ENCODE measurements at regions not wholly inside any gene's neighbourhood (a gene's known extent, or its start where the extent isn't known, plus 50 kb on each side); places are given as distances from the start of the nearest gene placed in this dataset.
"Not testable (repeated sequence)": the region's sequence is repeated elsewhere in the genome, so short reads cannot be mapped to it uniquely, and the experiment has no call there.

GRCh38 chr2:40700231-40700954, 248.5 kb upstream of the SLC8A1 start:
- DNase-seq (ENCODE audit: low read depth), result no peak

GRCh38 chr2:40712197-40712894, 260.5 kb upstream of the SLC8A1 start:
- not testable (repeated sequence) for DNase-seq (ENCODE audit: low read depth)

GRCh38 chr2:40716879-40717278, 265.0 kb upstream of the SLC8A1 start:
- DNase-seq (ENCODE audit: low read depth), result no peak

GRCh38 chr2:40719414-40719813, 267.5 kb upstream of the SLC8A1 start:
- no peak for DNase-seq (ENCODE audit: low read depth)

GRCh38 chr2:40721595-40721994, 269.7 kb upstream of the SLC8A1 start:
- DNase-seq (ENCODE audit: low read depth), result no peak

GRCh38 chr2:40723194-40723593, 271.3 kb upstream of the SLC8A1 start:
- no peak for DNase-seq (ENCODE audit: low read depth)

GRCh38 chr2:40725040-40725439, 273.1 kb upstream of the SLC8A1 start:
- DNase-seq (ENCODE audit: low read depth), result no peak

- no peak for DNase-seq (ENCODE audit: low read depth)
These were observed 274.1 kb upstream of the SLC8A1 start for GRCh38 chr2:40725950-40726349.

- DNase-seq (ENCODE audit: low read depth), result no peak
These were observed 282.9 kb upstream of the SLC8A1 start for GRCh38 chr2:40734797-40735196.

GRCh38 chr2:40737180-40737579, 285.3 kb upstream of the SLC8A1 start:
- no peak for DNase-seq (ENCODE audit: low read depth)

- DNase-seq (ENCODE audit: low read depth), result no peak
These were observed 288.5 kb upstream of the SLC8A1 start for GRCh38 chr2:40740419-40740818.

GRCh38 chr2:40741532-40741931, 289.6 kb upstream of the SLC8A1 start:
- DNase-seq (ENCODE audit: low read depth), result no peak

- DNase-seq (ENCODE audit: low read depth), result no peak
These were observed 294.3 kb upstream of the SLC8A1 start for GRCh38 chr2:40746191-40746590.

GRCh38 chr2:40751981-40752380, 300.1 kb upstream of the SLC8A1 start:
- no peak for DNase-seq (ENCODE audit: low read depth)

- no peak for DNase-seq (ENCODE audit: low read depth)
These were observed 300.9 kb upstream of the SLC8A1 start for GRCh38 chr2:40752796-40753195.

- no peak for DNase-seq (ENCODE audit: low read depth)
These were observed 303.0 kb upstream of the SLC8A1 start for GRCh38 chr2:40754912-40755311.

GRCh38 chr2:40758401-40759155, 306.7 kb upstream of the SLC8A1 start:
- no peak for DNase-seq (ENCODE audit: low read depth)

- no peak for DNase-seq (ENCODE audit: low read depth)
These were observed 308.3 kb upstream of the SLC8A1 start for GRCh38 chr2:40760071-40760666.

- DNase-seq (ENCODE audit: low read depth), result no peak
These were observed 321.4 kb upstream of the SLC8A1 start for GRCh38 chr2:40773291-40773690.

GRCh38 chr2:40783704-40784103, 331.8 kb upstream of the SLC8A1 start:
- DNase-seq (ENCODE audit: low read depth), result no peak

GRCh38 chr2:40786636-40787035, 334.7 kb upstream of the SLC8A1 start:
- DNase-seq (ENCODE audit: low read depth), result no peak

GRCh38 chr2:40797120-40797519, 345.2 kb upstream of the SLC8A1 start:
- no peak for DNase-seq (ENCODE audit: low read depth)

GRCh38 chr2:40803900-40804299, 352.0 kb upstream of the SLC8A1 start:
- no peak for DNase-seq (ENCODE audit: low read depth)
